SHP77 (cell line): ENCODE measurements at regions not wholly inside any gene's neighbourhood (a gene's known extent, or its start where the extent isn't known, plus 50 kb on each side); places are given as distances from the start of the nearest gene placed in this dataset.
"Not testable (repeated sequence)": the region's sequence is repeated elsewhere in the genome, so short reads cannot be mapped to it uniquely, and the experiment has no call there.

Source experiments
- DNase-seq, 2 experiments: peaks; one replicate each; lab custom pipeline; 2025; lab: John Stamatoyannopoulos, UW

- no peak for DNase-seq
Measured at GRCh38 chr7:149682038-149682437, 91.3 kb downstream of the ZNF467 start.

GRCh38 chr7:149681274-149681673 lies 92.1 kb downstream of the ZNF467 start:
- DNase-seq: no peak

GRCh38 chr7:149680331-149681025 lies 92.9 kb downstream of the ZNF467 start:
- DNase-seq: no peak

GRCh38 chr7:149674728-149675385 lies 98.5 kb downstream of the ZNF467 start:
- DNase-seq: not testable (repeated sequence)

- DNase-seq: no peak
Measured at GRCh38 chr7:149673006-149673405, 100.4 kb downstream of the ZNF467 start.

GRCh38 chr7:149670288-149670687 lies 103.1 kb downstream of the ZNF467 start:
- peak in 1 of 2 experiments; percentile 45 for DNase-seq

GRCh38 chr7:149669121-149669818 lies 104.1 kb downstream of the ZNF467 start:
- no peak for DNase-seq

GRCh38 chr7:149666360-149666945 lies 106.9 kb downstream of the ZNF467 start:
- DNase-seq: no peak

GRCh38 chr7:149665618-149666017 lies 107.8 kb downstream of the ZNF467 start:
- not testable (repeated sequence) for DNase-seq

GRCh38 chr7:149664666-149665065 lies 108.7 kb downstream of the ZNF467 start:
- no peak for DNase-seq

GRCh38 chr7:149664176-149664575 lies 109.2 kb downstream of the ZNF467 start:
- DNase-seq: no peak

GRCh38 chr7:149662591-149663095 lies 110.7 kb downstream of the ZNF467 start:
- peak; percentile 41 to 53 for DNase-seq

- no peak for DNase-seq
Measured at GRCh38 chr7:149655784-149656183, 117.6 kb downstream of the ZNF467 start.

- DNase-seq: no peak
Measured at GRCh38 chr7:149654588-149654987, 118.8 kb downstream of the ZNF467 start.

- DNase-seq: not testable (repeated sequence)
Measured at GRCh38 chr7:149650190-149650589, 123.2 kb downstream of the ZNF467 start.

- DNase-seq: no peak
Measured at GRCh38 chr7:149644754-149645153, 128.6 kb downstream of the ZNF467 start.

GRCh38 chr7:149642589-149642988 lies 130.8 kb downstream of the ZNF467 start:
- no peak for DNase-seq

- no peak for DNase-seq
Measured at GRCh38 chr7:149638566-149639320, 134.6 kb downstream of the ZNF467 start.

- no peak for DNase-seq
Measured at GRCh38 chr7:149637911-149638565, 135.3 kb downstream of the ZNF467 start.

- DNase-seq: peak in 1 of 2 experiments; percentile 14
Measured at GRCh38 chr7:149635561-149636329, 137.6 kb downstream of the ZNF467 start.
